SHP77 treated with DMSO at 0.1 percent for 48 hours (cell line): ENCODE measurements at regions not wholly inside any gene's neighbourhood (a gene's known extent, or its start where the extent isn't known, plus 50 kb on each side); places are given as distances from the start of the nearest gene placed in this dataset.
"Not testable (repeated sequence)": the region's sequence is repeated elsewhere in the genome, so short reads cannot be mapped to it uniquely, and the experiment has no call there.

Source experiments
- DNase-seq: peaks from one replicate; lab custom pipeline; 2025; lab: John Stamatoyannopoulos, UW

DNA sequence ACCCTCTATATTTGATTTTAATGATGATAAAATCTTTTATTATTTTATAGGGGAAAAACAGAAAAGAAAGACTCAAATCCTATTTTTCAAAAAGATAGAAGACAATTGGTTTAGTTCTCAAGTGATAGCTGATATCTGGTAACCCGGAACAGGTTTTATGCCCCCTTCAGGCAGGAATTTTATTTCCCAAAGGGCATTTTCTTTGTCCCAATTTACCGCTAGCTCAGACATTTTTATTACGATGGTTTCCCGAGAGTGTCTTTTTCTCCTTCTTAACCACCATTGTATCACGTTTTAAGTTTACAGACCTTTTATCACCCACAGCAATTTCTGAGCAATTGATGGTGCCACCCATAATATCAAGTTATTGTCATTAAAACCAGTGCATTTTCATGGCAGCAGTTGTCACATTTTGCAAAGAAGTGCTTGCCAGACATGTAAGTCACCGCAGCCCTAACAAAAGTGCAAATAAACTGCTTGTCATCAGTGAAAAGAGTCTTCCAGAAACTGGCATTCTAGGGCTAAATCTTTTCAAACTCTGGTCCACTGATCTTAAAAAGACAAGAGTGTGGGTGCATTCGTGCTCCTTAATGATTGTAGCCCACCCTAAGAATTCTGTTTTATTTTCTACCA lies 204.8 kb upstream of the VCX start:
- DNase-seq, result no peak

DNA sequence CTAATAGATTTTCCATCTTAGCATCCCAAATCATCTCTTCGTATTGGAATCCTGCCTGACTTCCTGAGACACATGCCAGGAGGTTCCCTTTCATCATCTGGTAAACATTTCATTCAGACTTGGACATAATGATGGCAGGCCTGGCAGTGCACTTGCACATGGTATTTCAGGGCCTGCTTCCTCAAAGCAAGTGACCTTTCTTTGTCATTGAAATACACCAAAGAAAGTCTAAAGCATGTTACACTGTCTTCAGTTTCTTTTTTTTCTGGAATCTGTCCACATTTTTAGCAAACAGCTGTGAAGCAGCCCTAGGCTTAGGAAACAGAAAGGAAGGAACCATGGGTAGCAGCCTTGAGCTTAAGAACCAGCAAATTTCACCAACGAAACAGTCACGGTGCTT lies 205.9 kb upstream of the VCX start:
- no peak for DNase-seq

DNA sequence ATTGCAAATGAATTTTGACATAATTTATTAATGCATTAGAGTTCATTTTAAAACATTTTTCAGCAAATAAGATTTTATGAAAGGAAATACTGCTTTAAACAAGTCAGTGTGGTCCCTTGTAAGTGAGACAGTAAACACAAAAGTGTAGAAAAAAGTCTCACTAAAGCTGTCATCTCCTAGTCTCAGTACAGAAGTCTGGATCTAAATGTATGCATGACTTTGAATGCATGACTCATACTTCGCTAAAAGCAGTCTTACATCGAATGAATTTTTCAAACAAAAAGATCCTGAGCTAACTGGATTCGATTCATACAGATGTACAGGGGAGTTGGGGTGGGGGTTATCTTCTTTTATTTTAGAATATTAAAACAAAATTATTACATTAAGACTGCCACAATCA lies 207.4 kb upstream of the VCX start:
- DNase-seq, result no peak

DNA sequence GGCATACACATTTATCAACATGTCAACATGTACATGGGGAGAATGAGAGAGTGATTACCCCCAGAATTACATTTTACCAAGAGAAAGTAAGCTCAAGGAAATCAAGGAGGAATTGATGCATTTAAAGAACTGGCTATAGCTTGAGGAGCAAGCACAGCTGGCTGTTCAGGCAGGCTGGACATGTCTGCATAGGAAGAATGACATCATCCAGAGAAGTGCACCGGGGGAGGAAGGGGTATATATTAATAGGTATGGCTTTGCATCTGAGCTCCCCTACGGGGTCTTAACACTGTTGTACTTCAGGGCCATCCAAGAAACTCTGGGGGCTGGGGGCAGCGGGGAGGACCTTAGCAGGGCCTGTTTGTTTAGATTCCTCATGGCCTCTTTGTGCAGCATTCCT lies 222.4 kb upstream of the VCX start:
- no peak for DNase-seq

DNA sequence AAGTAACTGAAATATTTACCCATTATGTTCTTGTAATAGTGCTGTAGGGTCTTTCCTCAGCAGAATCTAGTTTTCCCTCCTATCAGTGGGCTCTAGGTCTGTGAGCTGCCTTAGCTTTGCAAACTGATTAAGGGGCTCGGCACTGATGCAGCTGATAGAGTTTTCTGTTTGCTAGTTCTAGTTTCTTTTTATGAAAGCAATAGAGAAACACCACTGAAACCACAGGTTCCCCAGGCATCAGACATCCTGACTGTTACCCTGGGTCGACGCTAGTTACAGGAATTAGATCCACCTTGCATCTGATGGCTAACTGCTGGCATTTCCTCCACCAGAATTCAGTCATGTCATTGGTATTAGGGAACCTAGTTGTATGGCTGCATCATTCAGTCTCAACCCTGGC lies 225.0 kb upstream of the VCX start:
- no peak for DNase-seq

DNA sequence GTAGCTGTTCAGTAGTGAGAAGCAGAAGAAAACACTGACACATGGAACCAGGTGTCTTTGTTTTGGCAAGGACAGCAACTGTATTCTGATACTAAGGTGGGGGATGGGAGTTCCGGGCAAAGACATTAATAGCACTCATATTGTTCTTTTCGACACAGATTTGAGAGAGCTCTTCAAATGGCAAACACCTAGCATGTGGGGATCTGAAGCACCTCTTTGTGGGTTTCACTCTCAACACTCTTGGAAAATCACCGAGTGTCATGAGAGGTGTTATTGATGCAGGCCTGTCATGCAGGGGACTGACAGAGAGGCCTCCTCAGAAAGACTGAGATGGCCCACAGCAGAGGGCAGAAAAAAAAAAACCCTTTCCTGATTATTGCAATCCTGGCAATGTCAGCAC lies 228.4 kb upstream of the VCX start:
- DNase-seq, result peak; percentile 93

DNA sequence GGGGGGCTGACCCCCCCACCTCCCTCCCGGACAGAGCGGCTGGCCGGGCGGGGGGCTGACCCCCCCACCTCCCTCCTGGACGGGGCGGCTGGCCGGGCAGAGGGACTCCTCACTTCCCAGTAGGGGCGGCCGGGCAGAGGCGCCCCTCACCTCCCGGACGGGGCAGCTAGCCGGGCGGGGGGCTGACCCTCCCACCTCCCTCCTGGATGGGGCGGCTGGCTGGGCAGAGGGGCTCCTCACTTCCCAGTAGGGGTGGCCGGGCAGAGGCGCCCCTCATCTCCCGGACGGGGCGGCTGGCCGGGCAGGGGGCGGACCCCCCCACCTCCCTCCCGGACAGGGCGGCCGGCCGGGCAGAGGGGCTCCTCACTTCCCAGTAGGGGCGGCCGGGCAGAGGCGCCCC lies 234.3 kb upstream of the VCX start:
- DNase-seq, result not testable (repeated sequence)

DNA sequence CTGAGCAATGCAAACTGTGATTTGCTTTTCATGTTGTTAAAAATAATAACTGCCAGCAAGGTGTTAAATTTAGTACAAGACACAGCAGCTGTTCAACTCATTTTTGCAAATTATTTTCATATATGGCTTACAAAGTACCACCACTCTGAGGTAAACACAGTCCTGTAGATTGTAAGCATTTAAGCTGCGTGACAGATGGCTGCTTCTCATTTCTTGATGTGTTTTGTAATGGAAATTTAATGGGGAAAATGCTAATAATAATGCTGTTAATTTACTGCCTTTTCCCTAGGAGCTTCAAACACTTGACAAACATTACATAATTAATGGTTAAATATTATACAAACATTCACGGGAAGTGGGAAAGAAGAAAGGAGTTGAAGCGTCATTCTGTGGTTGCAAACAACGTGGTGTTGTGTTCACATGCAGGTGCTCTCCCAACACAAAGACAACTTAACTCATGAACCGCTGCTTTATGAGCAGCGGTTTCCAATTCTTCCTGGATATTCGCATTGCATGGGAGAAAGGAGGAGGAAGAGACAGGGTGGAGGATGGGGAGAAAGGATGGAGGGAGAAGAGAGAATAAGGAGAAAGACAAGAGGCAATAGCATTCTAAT lies 236.8 kb upstream of the VCX start:
- DNase-seq, result peak; percentile 39

DNA sequence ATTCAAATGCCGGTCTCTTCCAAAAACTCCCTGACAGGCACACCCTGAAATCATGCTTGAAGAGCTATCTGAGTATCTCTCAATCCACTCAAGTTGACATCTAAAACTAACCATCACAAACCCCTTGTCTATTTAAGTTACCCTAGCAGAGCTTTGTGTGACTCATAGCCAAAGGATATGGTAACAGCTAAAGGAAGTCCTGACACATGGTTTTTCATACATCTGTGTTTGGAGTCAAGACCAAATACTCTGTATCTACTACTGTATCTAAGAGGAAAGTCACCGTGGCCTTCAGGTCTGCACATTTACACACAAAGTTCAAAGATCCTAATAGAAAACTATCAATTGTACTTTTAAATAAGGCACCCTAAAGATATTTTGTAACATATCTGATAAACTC lies 239.6 kb upstream of the VCX start:
- DNase-seq, result no peak

DNA sequence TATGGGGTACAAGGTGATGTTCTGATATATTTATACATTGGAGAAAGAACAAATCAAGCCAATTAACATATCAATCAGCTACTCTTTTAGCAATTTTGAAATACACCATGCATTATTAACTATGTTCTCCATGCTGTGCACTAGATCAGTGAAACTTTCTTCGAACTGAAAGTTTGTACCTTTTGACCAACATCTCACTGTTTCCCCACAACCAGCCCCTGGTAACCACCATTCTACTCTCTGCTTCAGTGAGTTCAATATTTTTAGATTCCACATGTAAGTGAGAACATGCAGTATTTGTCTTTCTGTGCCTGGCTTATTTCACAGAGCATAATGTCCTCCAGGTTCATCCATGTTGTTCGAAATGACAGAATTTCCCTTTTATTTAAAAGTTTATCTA lies 246.1 kb upstream of the VCX start:
- no peak for DNase-seq

DNA sequence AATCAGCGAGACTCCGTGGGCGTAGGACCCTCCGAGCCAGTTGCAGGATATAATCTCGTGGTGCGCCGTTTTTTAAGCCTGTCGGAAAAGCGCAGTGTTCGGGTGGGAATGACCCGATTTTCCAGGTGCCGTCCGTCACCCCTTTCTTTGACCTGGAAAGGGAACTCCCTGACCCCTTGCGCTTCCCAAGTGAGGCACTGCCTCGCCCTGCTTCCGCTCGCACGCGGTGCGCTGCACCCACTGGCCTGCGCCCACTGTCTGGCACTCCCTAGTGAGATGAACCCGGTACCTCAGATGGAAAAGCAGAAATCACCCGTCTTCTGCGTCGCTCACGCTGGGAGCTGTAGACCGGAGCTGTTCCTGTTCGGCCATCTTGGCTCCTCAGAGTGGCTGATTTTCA lies 249.6 kb upstream of the VCX start:
- DNase-seq, result not testable (repeated sequence)

DNA sequence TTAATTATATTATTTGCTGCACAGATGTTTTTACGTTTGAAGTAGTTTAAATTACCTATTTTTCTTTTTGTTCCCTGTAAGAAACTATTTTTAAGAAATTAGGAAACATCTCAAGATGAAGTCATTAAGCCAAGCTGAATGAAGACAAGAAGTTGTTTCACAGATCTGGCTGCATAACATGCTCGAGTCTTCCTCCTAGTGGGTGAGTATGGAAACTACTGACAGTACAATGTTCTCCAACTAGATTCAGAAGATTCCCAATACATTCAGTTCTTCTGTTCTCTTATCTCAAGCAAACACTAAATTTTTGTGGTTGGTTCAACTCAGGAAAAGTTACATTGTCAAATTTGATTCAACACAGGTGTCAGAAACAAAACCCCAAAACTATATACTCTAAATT lies 256.8 kb upstream of the VCX start:
- peak; percentile 0 for DNase-seq

DNA sequence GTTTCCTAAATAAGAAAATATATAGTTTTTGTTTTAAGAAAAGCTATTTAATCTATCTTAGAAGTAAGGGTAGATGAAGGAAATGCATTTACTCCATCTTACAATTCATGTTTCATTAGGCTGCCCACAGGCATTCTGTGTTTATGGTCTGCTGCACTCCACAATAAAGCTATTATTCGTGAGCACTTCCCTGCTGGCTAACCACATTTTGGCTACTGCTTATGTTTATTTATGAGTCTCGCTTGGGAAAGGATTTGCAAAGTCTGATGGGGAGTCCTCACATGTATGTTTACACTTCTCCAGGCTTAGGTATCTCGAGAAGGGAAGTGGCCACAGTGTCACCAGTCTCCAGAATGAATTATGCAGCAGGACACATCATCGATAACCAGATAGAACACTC lies 260.8 kb upstream of the VCX start:
- no peak for DNase-seq

DNA sequence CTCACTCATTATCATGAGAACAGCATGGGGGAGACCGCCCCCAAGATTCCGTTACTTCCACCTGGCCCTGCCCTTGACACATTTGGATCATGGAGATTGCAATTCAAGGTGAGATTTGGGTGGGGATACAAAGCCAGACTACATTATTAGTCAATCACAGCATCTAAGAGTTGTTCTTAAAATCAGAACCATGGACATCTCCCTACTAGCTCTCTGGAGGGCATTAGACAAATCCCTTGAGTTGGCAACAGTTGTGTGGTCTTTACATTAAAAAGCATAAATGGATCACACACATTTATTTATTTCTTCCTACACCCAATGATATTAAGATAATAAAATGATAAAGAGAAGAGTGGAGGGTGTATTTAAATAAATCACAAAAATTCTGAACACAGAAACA lies 262.8 kb upstream of the VCX start:
- DNase-seq, result no peak

DNA sequence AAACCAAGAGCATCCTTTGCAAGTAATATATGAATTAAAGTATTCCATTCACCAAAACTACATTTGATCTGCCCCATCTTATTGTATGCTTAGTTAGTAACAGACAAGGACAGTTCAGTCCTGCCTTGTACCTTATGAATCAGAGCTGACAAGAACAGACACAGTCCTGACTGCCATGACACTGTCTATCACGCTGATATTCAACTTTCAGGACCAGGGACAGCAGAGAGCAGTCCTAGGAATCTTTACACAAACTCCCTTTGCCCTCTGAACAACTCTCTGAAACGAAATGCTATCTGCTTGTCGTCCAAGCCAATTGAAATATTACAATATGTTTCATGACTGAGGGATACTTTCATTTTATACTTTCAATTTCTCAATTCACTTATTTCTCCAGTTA lies 268.6 kb upstream of the VCX start:
- no peak for DNase-seq

DNA sequence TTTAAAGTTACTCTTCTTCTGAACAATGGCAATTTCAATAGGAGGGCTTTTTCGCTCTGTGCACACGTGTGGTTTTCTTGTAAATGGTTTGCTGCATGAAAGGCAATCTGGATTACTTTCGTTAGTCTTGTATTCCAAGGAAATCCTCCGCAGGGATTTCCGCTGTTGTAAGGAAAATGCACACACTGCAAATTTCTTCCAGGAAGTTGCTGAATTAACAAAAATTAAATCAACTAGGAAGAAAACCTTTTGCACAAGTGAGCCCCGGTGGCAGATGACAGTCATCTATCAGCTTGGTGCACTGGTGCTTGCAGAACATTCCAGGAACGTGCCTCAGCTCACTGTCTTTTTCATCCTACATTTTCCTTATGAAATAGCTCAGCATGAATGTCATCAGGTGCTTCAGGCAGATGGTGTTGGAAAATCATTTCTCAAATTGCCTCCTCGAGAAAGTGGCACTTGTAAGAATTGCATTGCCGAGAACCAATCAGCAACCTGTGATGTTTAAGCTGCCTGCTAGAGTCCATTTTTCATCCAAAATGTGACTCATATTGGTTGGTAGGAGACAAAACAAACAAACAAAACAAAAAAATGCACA lies 272.4 kb upstream of the VCX start:
- no peak for DNase-seq

DNA sequence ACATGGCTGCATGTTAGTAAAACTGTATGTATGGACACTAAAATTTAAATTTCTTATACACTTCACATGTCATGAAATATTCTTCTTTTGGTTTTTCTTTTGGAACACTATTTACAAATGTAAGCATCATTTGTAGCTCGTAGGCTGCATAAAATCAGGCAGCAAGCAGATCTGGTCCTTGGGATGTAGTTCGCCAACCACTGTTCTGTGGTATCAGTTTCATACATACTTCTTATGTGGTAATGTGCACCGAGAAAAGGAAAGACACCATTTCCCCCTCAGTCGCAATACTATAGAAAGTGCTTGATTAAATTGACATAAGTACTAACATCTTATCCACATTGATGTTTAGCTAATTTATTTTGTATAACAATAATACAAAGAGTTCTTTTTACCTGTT lies 274.4 kb upstream of the VCX start:
- DNase-seq, result no peak

DNA sequence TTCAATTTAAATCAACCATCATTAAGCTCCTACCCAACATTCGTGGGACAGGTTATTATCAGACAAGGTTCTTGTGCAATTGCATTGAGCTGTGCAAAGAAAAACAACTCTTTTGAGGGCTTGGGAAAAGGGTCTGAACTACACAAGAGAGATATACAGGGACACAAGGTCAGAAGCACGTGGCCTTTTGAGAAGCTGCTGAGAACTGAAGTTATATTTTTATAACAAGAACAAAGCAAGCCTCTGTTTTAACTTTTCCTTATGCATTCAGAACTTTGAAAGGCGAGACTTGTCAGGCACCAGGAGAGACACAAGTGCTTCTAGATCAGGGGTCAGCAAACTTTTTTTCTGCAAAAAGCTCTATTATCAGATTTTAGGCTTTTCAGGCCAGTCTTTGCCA lies 274.8 kb upstream of the VCX start:
- no peak for DNase-seq

DNA sequence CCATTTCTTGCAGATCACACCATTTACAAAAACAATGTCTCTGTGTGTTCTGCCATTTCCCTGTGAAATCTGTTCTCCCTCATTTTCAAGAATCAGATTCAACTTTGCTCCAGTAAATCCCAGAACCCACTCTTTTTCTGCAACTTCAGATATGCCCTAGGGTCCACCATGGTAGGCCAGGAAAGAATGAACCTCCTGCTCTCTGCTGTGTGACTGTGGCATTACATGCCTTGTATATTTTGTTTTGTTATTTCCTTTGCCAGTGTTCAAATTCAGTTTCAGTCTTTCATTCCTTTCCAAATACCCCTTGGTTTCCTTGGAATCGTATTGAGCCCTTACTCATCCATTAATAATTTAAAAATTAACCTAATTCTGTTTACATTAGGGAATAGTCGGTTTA lies 290.2 kb upstream of the VCX start:
- DNase-seq, result no peak

DNA sequence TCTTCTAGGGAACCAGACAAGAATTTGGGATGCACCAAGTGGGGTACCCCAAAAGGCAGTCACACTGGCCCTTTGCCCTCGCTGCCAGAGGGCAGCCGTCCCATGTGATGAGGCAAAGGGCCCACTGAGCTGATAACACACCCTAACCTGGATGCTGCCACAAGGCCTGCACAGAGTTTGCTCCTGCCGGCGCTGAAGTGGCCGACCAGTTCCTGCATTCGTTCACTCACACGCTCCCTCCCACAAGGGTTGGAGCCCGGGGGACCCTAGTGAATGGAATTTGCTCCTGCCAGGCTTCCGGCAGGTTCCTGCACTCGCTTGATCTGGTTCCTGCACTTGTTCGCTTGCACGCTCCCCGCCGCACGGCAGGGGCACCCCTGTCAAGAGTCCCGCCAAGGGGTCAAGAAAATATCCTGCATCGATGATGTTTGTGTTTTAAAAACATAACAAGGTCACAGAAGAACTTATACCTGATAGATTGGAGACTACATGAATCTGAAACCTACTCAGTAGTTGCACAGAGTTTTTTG lies 296.4 kb upstream of the VCX start:
- DNase-seq, result no peak

DNA sequence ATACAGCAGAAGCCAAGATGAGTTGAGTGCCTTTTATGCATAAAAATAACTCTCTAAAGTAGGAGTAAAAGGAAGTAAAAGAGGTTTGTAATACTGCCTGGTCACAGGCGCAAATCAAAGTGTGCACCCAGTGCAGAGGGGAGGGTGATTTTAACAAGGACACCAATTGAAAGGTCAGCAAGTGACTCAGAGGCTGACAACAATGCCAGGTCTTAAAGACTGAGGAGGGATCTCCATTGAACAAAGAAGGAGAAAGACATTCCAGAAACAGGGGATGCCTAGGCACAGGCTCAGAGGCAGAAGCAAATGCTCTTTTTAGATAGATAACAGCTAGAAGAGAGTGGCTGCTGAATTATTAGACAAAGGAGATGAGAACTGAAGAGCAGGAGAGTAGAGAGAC lies 297.4 kb upstream of the VCX start:
- DNase-seq, result no peak

DNA sequence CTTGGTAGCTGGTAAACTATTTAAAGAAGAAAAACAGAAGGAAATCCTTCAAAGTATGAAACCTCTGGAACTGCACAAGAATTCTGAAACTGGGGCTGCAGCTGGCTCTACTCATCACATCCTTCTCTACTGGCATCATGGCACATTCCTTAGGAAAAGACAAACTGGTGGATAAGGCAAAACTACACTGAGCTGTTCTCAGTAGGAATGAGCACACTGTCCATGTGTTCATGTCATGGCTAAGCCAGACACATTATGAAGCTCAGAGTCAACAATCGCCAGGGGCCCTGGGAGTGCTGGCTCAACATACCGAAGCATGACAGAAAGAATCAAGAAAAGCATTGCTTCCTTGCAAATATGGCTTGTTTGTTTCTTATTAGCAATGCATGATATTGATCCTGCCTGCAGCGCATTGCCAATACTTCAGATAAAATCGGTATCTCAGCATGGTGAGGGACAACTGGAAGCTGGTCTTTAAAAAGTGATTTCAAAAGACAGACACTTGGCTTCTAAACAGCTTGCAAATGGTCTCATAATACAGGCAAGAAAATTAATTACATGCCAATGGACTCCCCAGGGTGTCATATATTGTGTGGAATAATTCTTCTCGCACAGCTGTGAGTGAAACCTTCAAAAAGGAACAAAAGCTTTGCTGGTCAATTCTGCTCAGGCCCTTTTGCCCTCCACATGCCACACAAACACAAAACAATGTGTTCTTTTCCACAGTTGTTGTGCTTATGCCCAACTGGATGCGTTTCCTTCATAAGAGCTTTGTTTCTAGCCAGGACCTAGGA lies 300.2 kb upstream of the VCX start:
- no peak for DNase-seq

DNA sequence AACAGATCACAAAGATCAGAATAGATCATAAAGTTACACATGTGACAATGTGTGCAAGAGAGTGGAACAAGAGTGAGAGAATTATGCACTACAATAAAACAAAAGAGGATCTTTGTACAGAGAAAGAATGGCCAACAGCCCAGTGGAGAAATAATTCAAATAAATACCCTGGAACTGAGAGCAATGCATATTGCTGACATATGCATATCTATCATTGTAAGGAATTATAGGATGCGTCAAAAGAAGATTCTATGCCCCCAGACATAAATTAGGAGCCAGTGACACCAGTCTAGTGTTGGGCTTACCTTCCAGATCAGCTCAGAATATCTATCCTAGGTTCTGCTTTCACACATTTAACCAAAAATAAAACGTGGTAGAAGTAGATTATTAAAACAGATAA lies 320.1 kb upstream of the VCX start:
- DNase-seq, result no peak
